Natural killer cell (primary cell): ENCODE measurements at regions not wholly inside any gene's neighbourhood (a gene's known extent, or its start where the extent isn't known, plus 50 kb on each side); places are given as distances from the start of the nearest gene placed in this dataset.

Experiments
- ATAC-seq, 3 donors: fragments of 150-1000 bp in 2 of 3; fragments of 200-7000 bp in 1 of 3; cut with Tn5 transposase; 1 replicate in 1 of 3; 2 replicates in 2 of 3; pipeline ENCODE4 v1.10.0; 2021; ENCODE audit warnings: mild to moderate bottlenecking in 2 of 3, moderate library complexity in 2 of 3
- DNase-seq, 2 donors: peaks; one replicate each; pipeline versions ENCODE4 v3.0.0 to v3.0.0-alpha.2; 2013 to 2021; ENCODE audit warnings: mixed read lengths in 1 of 2
- H3K27ac ChIP-seq: one replicate; pipeline ENCODE4 v1.5.1; 2013; ENCODE audit warnings: mild to moderate bottlenecking, low read length
- H3K27me3 ChIP-seq: one replicate; pipeline ENCODE4 v1.6.1; 2013; ENCODE audit warnings: low read length; ENCODE audit not compliant: control insufficient read depth, insufficient read depth
- H3K36me3 ChIP-seq: one replicate; pipeline ENCODE4 v1.6.1; 2013; ENCODE audit warnings: low read length; ENCODE audit not compliant: control insufficient read depth, insufficient read depth
- H3K4me1 ChIP-seq: one replicate; pipeline ENCODE4 v1.6.1; 2013; ENCODE audit warnings: low read length; ENCODE audit not compliant: control insufficient read depth, insufficient read depth
- H3K4me3 ChIP-seq: one replicate; pipeline ENCODE4 v1.5.1; 2013; ENCODE audit warnings: low read length
- H3K9me3 ChIP-seq: one replicate; pipeline ENCODE4 v1.6.1; 2013; ENCODE audit warnings: low read length; ENCODE audit not compliant: control insufficient read depth, insufficient read depth
- H3K27ac Mint-ChIP-seq, 2 donors: one replicate each; pipeline ENCODE4 v1.8.0; 2022; ENCODE audit warnings: mild to moderate bottlenecking in 2 of 2, mixed read lengths in 2 of 2, moderate library complexity in 1 of 2
- H3K27me3 Mint-ChIP-seq, 2 donors: one replicate each; pipeline ENCODE4 v1.8.0; 2022; ENCODE audit warnings: low read depth in 2 of 2, mixed read lengths in 2 of 2
- H3K36me3 Mint-ChIP-seq: one replicate; pipeline ENCODE4 v1.8.0; 2022; ENCODE audit warnings: mixed read lengths
- H3K4me1 Mint-ChIP-seq, 2 donors: one replicate each; pipeline ENCODE4 v1.8.0; 2022; ENCODE audit warnings: mixed read lengths in 2 of 2
- H3K4me3 Mint-ChIP-seq: one replicate; pipeline ENCODE4 v1.8.0; 2022; ENCODE audit warnings: mild to moderate bottlenecking, moderate library complexity, mixed read lengths
- H3K9me3 Mint-ChIP-seq, 2 donors: one replicate each; pipeline ENCODE4 v1.8.0; 2022; ENCODE audit warnings: mixed read lengths in 2 of 2
- WGBS: methylation state at CpG from one replicate; pipeline ENCODE4 v1.1.7; 2013; ENCODE audit warnings: missing lambda C conversion rate; ENCODE audit not compliant: insufficient coverage; 5-methylcytosine and 5-hydroxymethylcytosine counted together
- intact Hi-C: fragments of 100-400 bp; cut with micrococcal nuclease; formaldehyde crosslinking; loops from one replicate; pipeline ENCODE4 v1.14.2; 2022
- TF ChIP-seq, protein P1 (sequence below): fragments of 200-600 bp; IDR thresholded peaks from one replicate; pipeline ENCODE4 v1.8.0; 2022; ENCODE audit warnings: antibody characterized with exemption

DNA sequence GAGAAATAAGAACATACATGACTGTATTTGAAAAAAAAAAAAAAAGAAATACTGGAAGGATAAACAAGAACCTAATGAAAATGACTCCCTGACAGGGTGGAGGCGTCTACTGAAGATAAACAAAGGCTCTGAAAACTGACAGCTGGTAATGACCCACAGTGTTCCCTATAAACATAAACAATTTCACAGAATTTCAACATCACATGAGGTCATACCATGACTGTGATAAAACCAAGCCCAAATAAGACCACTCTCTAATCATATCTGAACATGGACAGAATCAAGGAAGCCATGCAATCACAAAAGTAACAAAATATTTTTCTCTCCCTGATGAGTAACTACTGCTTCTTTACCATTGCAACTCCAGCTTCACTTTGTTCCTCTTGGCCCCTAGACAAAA, 159.3 kb downstream of the FAM124B start:
- Mint-ChIP-seq H3K27me3 (peaks cover 10 to 15% of the 10 kb centered on the region in 2 donors), H3K27ac (no peak overlapping the region), H3K4me3 (no peak overlapping the region), H3K36me3 (no peaks in the 10 kb centered on the region), H3K4me1 (no peaks in the 10 kb centered on the region), H3K9me3 (no peaks in the 10 kb centered on the region)
- intact Hi-C loops: no loop called here
- Histone ChIP-seq H3K27me3 (no peaks in the 10 kb centered on the region), H3K4me3 (no peak overlapping the region), H3K9me3 (no peaks in the 10 kb centered on the region), H3K27ac (no peak overlapping the region), H3K4me1 (no peaks in the 10 kb centered on the region), H3K36me3 (no peaks in the 10 kb centered on the region)
- DNase-seq (no peak), ATAC-seq (no peak)
- TF ChIP-seq, protein P1, sequence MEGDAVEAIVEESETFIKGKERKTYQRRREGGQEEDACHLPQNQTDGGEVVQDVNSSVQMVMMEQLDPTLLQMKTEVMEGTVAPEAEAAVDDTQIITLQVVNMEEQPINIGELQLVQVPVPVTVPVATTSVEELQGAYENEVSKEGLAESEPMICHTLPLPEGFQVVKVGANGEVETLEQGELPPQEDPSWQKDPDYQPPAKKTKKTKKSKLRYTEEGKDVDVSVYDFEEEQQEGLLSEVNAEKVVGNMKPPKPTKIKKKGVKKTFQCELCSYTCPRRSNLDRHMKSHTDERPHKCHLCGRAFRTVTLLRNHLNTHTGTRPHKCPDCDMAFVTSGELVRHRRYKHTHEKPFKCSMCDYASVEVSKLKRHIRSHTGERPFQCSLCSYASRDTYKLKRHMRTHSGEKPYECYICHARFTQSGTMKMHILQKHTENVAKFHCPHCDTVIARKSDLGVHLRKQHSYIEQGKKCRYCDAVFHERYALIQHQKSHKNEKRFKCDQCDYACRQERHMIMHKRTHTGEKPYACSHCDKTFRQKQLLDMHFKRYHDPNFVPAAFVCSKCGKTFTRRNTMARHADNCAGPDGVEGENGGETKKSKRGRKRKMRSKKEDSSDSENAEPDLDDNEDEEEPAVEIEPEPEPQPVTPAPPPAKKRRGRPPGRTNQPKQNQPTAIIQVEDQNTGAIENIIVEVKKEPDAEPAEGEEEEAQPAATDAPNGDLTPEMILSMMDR: no peak
- WGBS: 79% methylated on average over 1 of the region's 1 CpG

GRCh38 chr2:224241812-224242211, 160.1 kb downstream of the FAM124B start:
- no peaks in the 10 kb centered on the region for H3K27me3 ChIP-seq
- no peak overlapping the region for H3K27ac Mint-ChIP-seq
- no peaks in the 10 kb centered on the region for H3K9me3 ChIP-seq
- no peaks in the 10 kb centered on the region for H3K36me3 ChIP-seq
- H3K27ac ChIP-seq: no peak overlapping the region
- H3K4me3 ChIP-seq: no peak overlapping the region
- peaks cover 5% of the 10 kb centered on the region for H3K36me3 Mint-ChIP-seq
- H3K27me3 Mint-ChIP-seq: peaks cover 10 to 20% of the 10 kb centered on the region in 2 donors
- H3K4me1 ChIP-seq: no peaks in the 10 kb centered on the region
- 80% methylated on average over 2 of the region's 3 CpGs for WGBS
- H3K4me3 Mint-ChIP-seq: no peak overlapping the region
- intact Hi-C loops: no loop called here
- TF ChIP-seq, protein P1: no peak
- ATAC-seq (no peak), DNase-seq (no peak)
- H3K4me1 Mint-ChIP-seq: no peaks in the 10 kb centered on the region
- H3K9me3 Mint-ChIP-seq: no peaks in the 10 kb centered on the region

- H3K9me3 Mint-ChIP-seq: no peaks in the 10 kb centered on the region
- peaks cover 7% of the 10 kb centered on the region for H3K36me3 Mint-ChIP-seq
- no peak overlapping the region for H3K27ac ChIP-seq
- ATAC-seq: no peak
- H3K36me3 ChIP-seq: no peaks in the 10 kb centered on the region
- no CpG with 5 or more reads among the region's 1 CpG for WGBS
- no peaks in the 10 kb centered on the region for H3K9me3 ChIP-seq
- H3K4me3 ChIP-seq: no peak overlapping the region
- H3K27ac Mint-ChIP-seq: no peak overlapping the region
- TF ChIP-seq, protein P1: no peak
- no peak overlapping the region for H3K4me3 Mint-ChIP-seq
- H3K27me3 Mint-ChIP-seq: peaks cover 10 to 28% of the 10 kb centered on the region in 2 donors
- H3K4me1 ChIP-seq: no peaks in the 10 kb centered on the region
- no peak for DNase-seq
- intact Hi-C loops: no loop called here
- H3K4me1 Mint-ChIP-seq: no peaks in the 10 kb centered on the region
- H3K27me3 ChIP-seq: no peaks in the 10 kb centered on the region
Observed at GRCh38 chr2:224241001-224241400, 160.9 kb downstream of the FAM124B start.

DNA sequence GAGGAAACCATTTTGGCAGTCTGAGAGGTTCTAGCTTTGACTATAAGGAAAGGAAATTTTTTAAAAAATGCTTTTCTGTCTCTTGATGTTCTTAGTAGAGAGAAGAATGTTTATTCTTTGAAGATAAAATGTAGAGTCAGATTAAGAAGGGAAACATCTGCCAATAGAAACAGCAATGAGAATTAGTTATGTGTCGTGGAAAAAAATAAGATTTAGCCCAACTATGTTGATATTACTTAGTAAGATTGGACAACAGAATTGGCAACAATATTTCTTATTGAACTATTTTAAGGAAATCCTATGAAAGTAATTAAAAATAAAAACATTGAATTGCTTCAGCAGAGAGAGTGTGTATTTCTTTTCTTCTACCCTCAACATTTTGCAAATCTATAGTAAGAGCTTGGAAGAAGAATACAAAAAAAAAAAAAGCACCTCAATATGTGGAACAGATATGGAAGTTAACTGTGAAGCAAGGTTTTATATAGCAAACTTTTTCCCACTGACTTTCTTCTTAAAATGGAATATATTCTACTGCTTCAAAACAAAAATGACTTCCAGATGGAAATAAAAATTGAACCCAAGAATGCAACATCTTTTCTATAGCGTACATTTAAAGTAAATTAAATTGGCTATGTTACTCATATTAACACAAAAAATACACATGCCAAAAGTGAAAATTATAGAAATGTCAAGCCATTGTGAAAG, 177.9 kb downstream of the FAM124B start:
- no peaks in the 10 kb centered on the region for H3K4me1 ChIP-seq
- H3K36me3 ChIP-seq: no peaks in the 10 kb centered on the region
- H3K27me3 ChIP-seq: no peaks in the 10 kb centered on the region
- no peak for ATAC-seq
- TF ChIP-seq, protein P1: no peak
- intact Hi-C loops: no loop called here
- Mint-ChIP-seq H3K9me3 (no peaks in the 10 kb centered on the region), H3K27me3 (peaks cover 23 to 36% of the 10 kb centered on the region in 2 donors), H3K4me1 (no peaks in the 10 kb centered on the region), H3K27ac (no peak overlapping the region), H3K36me3 (no peaks in the 10 kb centered on the region), H3K4me3 (no peak overlapping the region)
- no peak for DNase-seq
- no peak overlapping the region for H3K4me3 ChIP-seq
- no peaks in the 10 kb centered on the region for H3K9me3 ChIP-seq
- no peak overlapping the region for H3K27ac ChIP-seq
- no CpG with 5 or more reads among the region's 2 CpGs for whole genome bisulfite sequencing
